ENCODE measurements at regions not wholly inside any gene's neighbourhood (a gene's known extent, or its start where the extent isn't known, plus 50 kb on each side); places are given as distances from the start of the nearest gene placed in this dataset.
A peak's percentile ranks its signal among the peaks of the same experiment; 100 is the strongest.

- Mint-ChIP-seq H3K36me3 (ENCODE audit: low read depth) (no peaks in the 10 kb centered on the region), H3K4me1 (ENCODE audit: low read depth) (peaks cover 90% of the 10 kb centered on the region), H3K9me3 (ENCODE audit: low read depth) (no peaks in the 10 kb centered on the region), H3K27me3 (ENCODE audit: low read depth) (no peaks in the 10 kb centered on the region), H3K4me3 (ENCODE audit: unreplicated experiment) (no peak overlapping the region), H3K27ac (ENCODE audit: unreplicated experiment) (peak overlapping the region; percentile 99)
- DNase-seq (ENCODE audit: low spot score) = no peak
- no peak for TF ChIP-seq CTCF (IDR thresholded peaks at IDR 0.05)
Measured at GRCh38 chr9:129485145-129485774, 135.6 kb downstream of the C9orf50 start.

- H3K4me3 Mint-ChIP-seq (ENCODE audit: unreplicated experiment) = no peak overlapping the region
- no peak for TF ChIP-seq CTCF (IDR thresholded peaks at IDR 0.05)
- peaks cover 89% of the 10 kb centered on the region for H3K4me1 Mint-ChIP-seq (ENCODE audit: low read depth)
- H3K36me3 Mint-ChIP-seq (ENCODE audit: low read depth) = no peaks in the 10 kb centered on the region
- no peak for DNase-seq (ENCODE audit: low spot score)
- no peaks in the 10 kb centered on the region for H3K9me3 Mint-ChIP-seq (ENCODE audit: low read depth)
- H3K27me3 Mint-ChIP-seq (ENCODE audit: low read depth) = no peaks in the 10 kb centered on the region
- peak overlapping the region; percentile 99 for H3K27ac Mint-ChIP-seq (ENCODE audit: unreplicated experiment)
Measured at GRCh38 chr9:129484352-129485000, 136.4 kb downstream of the C9orf50 start.

GRCh38 chr9:129483415-129484351, 137.2 kb downstream of the C9orf50 start:
- Mint-ChIP-seq H3K27ac (ENCODE audit: unreplicated experiment) (peak overlapping the region; percentile 99), H3K36me3 (ENCODE audit: low read depth) (no peaks in the 10 kb centered on the region), H3K4me1 (ENCODE audit: low read depth) (peaks cover 89% of the 10 kb centered on the region), H3K9me3 (ENCODE audit: low read depth) (no peaks in the 10 kb centered on the region), H3K4me3 (ENCODE audit: unreplicated experiment) (peak overlapping the region; percentile 53), H3K27me3 (ENCODE audit: low read depth) (no peaks in the 10 kb centered on the region)
- DNase-seq (ENCODE audit: low spot score) = peak; percentile 95
- TF ChIP-seq CTCF (IDR thresholded peaks at IDR 0.05) = no peak

- Mint-ChIP-seq H3K27ac (ENCODE audit: unreplicated experiment) (peak overlapping the region; percentile 99), H3K27me3 (ENCODE audit: low read depth) (no peaks in the 10 kb centered on the region), H3K4me1 (ENCODE audit: low read depth) (peaks cover 84% of the 10 kb centered on the region), H3K36me3 (ENCODE audit: low read depth) (no peaks in the 10 kb centered on the region), H3K4me3 (ENCODE audit: unreplicated experiment) (peak overlapping the region; percentile 53), H3K9me3 (ENCODE audit: low read depth) (no peaks in the 10 kb centered on the region)
- TF ChIP-seq CTCF (IDR thresholded peaks at IDR 0.05) = peak; percentile 34
- peak; percentile 93 for DNase-seq (ENCODE audit: low spot score)
Measured at GRCh38 chr9:129482521-129483414, 138.1 kb downstream of the C9orf50 start.

Measured in chondrocyte (in vitro differentiated cells).